ENCODE measurements at regions not wholly inside any gene's neighbourhood (a gene's known extent, or its start where the extent isn't known, plus 50 kb on each side); places are given as distances from the start of the nearest gene placed in this dataset.

- H4K20me1 ChIP-seq (replicated peaks; ENCODE audit: control insufficient read depth, extremely low read depth, insufficient read depth, low read length), result no peaks in the 10 kb centered on the region
- peaks cover 15% of the 10 kb centered on the region for H3K4me1 ChIP-seq (ENCODE audit: control insufficient read depth, extremely low read depth, insufficient read depth, low read length)
- no peaks in the 10 kb centered on the region for H3K9me1 ChIP-seq (replicated peaks; ENCODE audit: control insufficient read depth, extremely low read depth, insufficient read depth, low read length)
- DNase-seq (ENCODE audit: low read depth, low spot score), result no peak
- H3K36me3 ChIP-seq (ENCODE audit: control insufficient read depth in 2 of 2, extremely low read depth in 1 of 2, insufficient read depth in 2 of 2, low read length in 2 of 2), result no peaks in the 10 kb centered on the region
- H3K27ac ChIP-seq (ENCODE audit: insufficient read depth, low read depth, low read length), result no peak overlapping the region
- ChIA-PET POLR2A (interaction anchor here (0.6 kb wide), 1 partner anchor 39 kb away, joined by 4 read pairs; no protein-coding TSS in a partner anchor), CTCF (interaction anchor here (1.0 to 1.2 kb wide), 2 partner anchors 11 to 29 kb away, joined by 3 to 4 read pairs; no protein-coding TSS in a partner anchor)
- dilution Hi-C loops (cut with MboI; ENCODE audit: extremely low pct_ligation_motif_present, low sequenced_read_pairs), result no loop called here
- H3K4me3 ChIP-seq (replicated peaks in 1 of 3; ENCODE audit: insufficient read depth in 1 of 3, low read depth in 1 of 3, low read length in 3 of 3), result no peak overlapping the region
- H2AFZ ChIP-seq (ENCODE audit: low read depth, low read length), result no peak overlapping the region
- no peaks in the 10 kb centered on the region for H3K27me3 ChIP-seq (ENCODE audit: control insufficient read depth in 2 of 2, insufficient read depth in 2 of 2, low read length in 2 of 2)
- no peak overlapping the region for H3K9ac ChIP-seq (replicated peaks; ENCODE audit: extremely low read depth, insufficient read depth, low read length)
- intact Hi-C loops (cut with micrococcal nuclease), result no loop called here
- no peak for FAIRE-seq
- no TSS peak for BruUV-seq (replicated peaks)
- no peak for TF ChIP-seq POLR2AphosphoS5 (IDR thresholded peaks at IDR 0.05; ENCODE audit: insufficient read depth, low read depth, low read length)
- no peak for TF ChIP-seq JUN (IDR thresholded peaks at IDR 0.05; ENCODE audit: borderline replicate concordance, insufficient read depth, insufficient read length, low read depth)
- no peak for TF ChIP-seq GATA2 (IDR thresholded peaks at IDR 0.05; ENCODE audit: insufficient read depth, insufficient read length, low read depth, low read length)
- TF ChIP-seq POLR2A (IDR thresholded peaks at IDR 0.05; ENCODE audit: low read depth, low read length), result no peak
- no peak for TF ChIP-seq MYC (IDR thresholded peaks at IDR 0.05; ENCODE audit: low read depth, low read length)
- TF ChIP-seq FOS (IDR thresholded peaks at IDR 0.05; ENCODE audit: borderline replicate concordance, insufficient read depth, low read length), result no peak
- no peak for TF ChIP-seq MAX (IDR thresholded peaks at IDR 0.05; ENCODE audit: insufficient read depth, insufficient read length)
- no peak for TF ChIP-seq CTCF (IDR thresholded peaks at IDR 0.05; ENCODE audit: extremely low read depth in 1 of 2, insufficient read depth in 1 of 2, low read depth in 1 of 2, low read length in 2 of 2)
- no peak for TF ChIP-seq EZH2 (IDR thresholded peaks at IDR 0.05; ENCODE audit: borderline replicate concordance, low read depth, low read length, severe bottlenecking)
- H3K9me3 ChIP-seq (replicated peaks; ENCODE audit: control insufficient read depth, insufficient read depth, low read length), result no peaks in the 10 kb centered on the region
- no peaks in the 10 kb centered on the region for H3K79me2 ChIP-seq (ENCODE audit: control insufficient read depth, insufficient read depth, low read length)
- no peak overlapping the region for H3K4me2 ChIP-seq (ENCODE audit: insufficient read depth, low read length)
These were observed 460.2 kb downstream of the NR2F1-AS1 start for GRCh38 chr5:93120771-93121170.

Measured in endothelial cell of umbilical vein (primary cell).